Chondrocyte (in vitro differentiated cells): ENCODE measurements at regions not wholly inside any gene's neighbourhood (a gene's known extent, or its start where the extent isn't known, plus 50 kb on each side); places are given as distances from the start of the nearest gene placed in this dataset.
A peak's percentile ranks its signal among the peaks of the same experiment; 100 is the strongest.

ENCODE experiments used
- DNase-seq: peaks from one replicate; pipeline ENCODE4 v3.0.0; 2021; ENCODE audit warnings: mixed read lengths, low spot score
- H3K27ac Mint-ChIP-seq: one replicate; pipeline ENCODE4 v1.8.0; 2021; ENCODE audit warnings: mild to moderate bottlenecking, moderate library complexity, mixed read lengths; ENCODE audit not compliant: unreplicated experiment
- H3K27me3 Mint-ChIP-seq: 2 replicates; pipeline ENCODE4 v1.8.0; 2021; ENCODE audit warnings: low read depth, mixed read lengths
- H3K36me3 Mint-ChIP-seq: 2 replicates; pipeline ENCODE4 v1.8.0; 2021; ENCODE audit warnings: low read depth, mixed read lengths
- H3K4me1 Mint-ChIP-seq: 2 replicates; pipeline ENCODE4 v1.8.0; 2021; ENCODE audit warnings: low read depth, mild to moderate bottlenecking, mixed read lengths
- H3K4me3 Mint-ChIP-seq: one replicate; pipeline ENCODE4 v1.8.0; 2021; ENCODE audit warnings: mild to moderate bottlenecking, moderate library complexity, mixed read lengths; ENCODE audit not compliant: unreplicated experiment
- H3K9me3 Mint-ChIP-seq: 2 replicates; pipeline ENCODE4 v1.8.0; 2021; ENCODE audit warnings: low read depth, mixed read lengths
- CTCF ChIP-seq: fragments of 200-600 bp; sonication (generic); IDR thresholded peaks from 2 replicates; pipeline ENCODE4 v1.5.0; 2021; ENCODE audit warnings: antibody characterized with exemption, mild to moderate bottlenecking, moderate library complexity

- DNase-seq: no peak
- H3K4me3 Mint-ChIP-seq: no peak overlapping the region
- no peaks in the 10 kb centered on the region for H3K9me3 Mint-ChIP-seq
- no peaks in the 10 kb centered on the region for H3K27me3 Mint-ChIP-seq
- peaks cover 46% of the 10 kb centered on the region for H3K4me1 Mint-ChIP-seq
- TF ChIP-seq CTCF: no peak
- H3K27ac Mint-ChIP-seq: peak overlapping the region; percentile 62
- no peaks in the 10 kb centered on the region for H3K36me3 Mint-ChIP-seq
Measured at GRCh38 chr5:126370796-126371718, 52.2 kb upstream of the GRAMD2B start.

- no peak overlapping the region for H3K4me3 Mint-ChIP-seq
- no peak for DNase-seq
Measured at GRCh38 chr5:126373375-126374108, 49.7 kb upstream of the GRAMD2B start.

More at GRCh38 chr5:126373375-126374108, 49.7 kb upstream of the GRAMD2B start:
- Mint-ChIP-seq H3K27me3 (no peaks in the 10 kb centered on the region), H3K4me1 (peaks cover 62% of the 10 kb centered on the region), H3K27ac (peak overlapping the region; percentile 8), H3K36me3 (no peaks in the 10 kb centered on the region), H3K9me3 (no peaks in the 10 kb centered on the region)
- TF ChIP-seq CTCF: no peak
